ENCODE measurements at regions not wholly inside any gene's neighbourhood (a gene's known extent, or its start where the extent isn't known, plus 50 kb on each side); places are given as distances from the start of the nearest gene placed in this dataset.

- no peak for DNase-seq (ENCODE audit: low read depth)
Observed at GRCh38 chr1:98068016-98068415, 147.2 kb upstream of the DPYD start.

- DNase-seq (ENCODE audit: low read depth), result no peak
Observed at GRCh38 chr1:98066911-98067310, 146.1 kb upstream of the DPYD start.

- DNase-seq (ENCODE audit: low read depth), result peak; percentile 36
Observed at GRCh38 chr1:98059620-98060019, 138.8 kb upstream of the DPYD start.

- no peak for DNase-seq (ENCODE audit: low read depth)
Observed at GRCh38 chr1:98058676-98059075, 137.8 kb upstream of the DPYD start.

GRCh38 chr1:98057236-98057910 lies 136.5 kb upstream of the DPYD start:
- no peak for DNase-seq (ENCODE audit: low read depth)

GRCh38 chr1:98056781-98057180 lies 135.9 kb upstream of the DPYD start:
- DNase-seq (ENCODE audit: low read depth), result no peak

- DNase-seq (ENCODE audit: low read depth), result no peak
Observed at GRCh38 chr1:98055457-98055856, 134.6 kb upstream of the DPYD start.

- DNase-seq (ENCODE audit: low read depth), result peak; percentile 18
Observed at GRCh38 chr1:98054786-98055185, 134.0 kb upstream of the DPYD start.

GRCh38 chr1:98054367-98054701 lies 133.5 kb upstream of the DPYD start:
- no peak for DNase-seq (ENCODE audit: low read depth)

- peak; percentile 86 for DNase-seq (ENCODE audit: low read depth)
Observed at GRCh38 chr1:98053471-98054366, 132.9 kb upstream of the DPYD start.

- DNase-seq (ENCODE audit: low read depth), result peak; percentile 83
Observed at GRCh38 chr1:98051065-98051675, 130.3 kb upstream of the DPYD start.

GRCh38 chr1:98049370-98050135 lies 128.7 kb upstream of the DPYD start:
- DNase-seq (ENCODE audit: low read depth), result peak; percentile 51

- DNase-seq (ENCODE audit: low read depth), result no peak
Observed at GRCh38 chr1:98048751-98049325, 128.0 kb upstream of the DPYD start.

GRCh38 chr1:98048244-98048643 lies 127.4 kb upstream of the DPYD start:
- DNase-seq (ENCODE audit: low read depth), result peak; percentile 96

GRCh38 chr1:98047171-98047570 lies 126.3 kb upstream of the DPYD start:
- DNase-seq (ENCODE audit: low read depth), result no peak

GRCh38 chr1:98045767-98046641 lies 125.2 kb upstream of the DPYD start:
- DNase-seq (ENCODE audit: low read depth), result peak; percentile 73

- peak; percentile 75 for DNase-seq (ENCODE audit: low read depth)
Observed at GRCh38 chr1:98045211-98045766, 124.5 kb upstream of the DPYD start.

GRCh38 chr1:98044766-98045165 lies 123.9 kb upstream of the DPYD start:
- peak; percentile 15 for DNase-seq (ENCODE audit: low read depth)

- peak; percentile 23 for DNase-seq (ENCODE audit: low read depth)
Observed at GRCh38 chr1:98044071-98044697, 123.3 kb upstream of the DPYD start.

GRCh38 chr1:98035602-98036002 lies 114.8 kb upstream of the DPYD start:
- peak; percentile 42 for DNase-seq (ENCODE audit: low read depth)
